C4-2B (cell line): ENCODE measurements at regions not wholly inside any gene's neighbourhood (a gene's known extent, or its start where the extent isn't known, plus 50 kb on each side); places are given as distances from the start of the nearest gene placed in this dataset.

ENCODE experiments used
- CTCF ChIP-seq: fragments of 450-650 bp; conservative IDR thresholded peaks from 2 replicates; pipeline ENCODE4 v1.5.1; 2017; ENCODE audit warnings: mild to moderate bottlenecking
- ZFX ChIP-seq: fragments of 450-650 bp; IDR thresholded peaks from 2 replicates; pipeline ENCODE4 v1.6.1; 2017

GRCh38 chr15:63450884-63451225 is 53.5 kb upstream of the USP3 start:
- TF ChIP-seq CTCF (no peak), ZFX (no peak)
